ENCODE measurements at regions not wholly inside any gene's neighbourhood (a gene's known extent, or its start where the extent isn't known, plus 50 kb on each side); places are given as distances from the start of the nearest gene placed in this dataset.
A peak's percentile ranks its signal among the peaks of the same experiment; 100 is the strongest.

DNA sequence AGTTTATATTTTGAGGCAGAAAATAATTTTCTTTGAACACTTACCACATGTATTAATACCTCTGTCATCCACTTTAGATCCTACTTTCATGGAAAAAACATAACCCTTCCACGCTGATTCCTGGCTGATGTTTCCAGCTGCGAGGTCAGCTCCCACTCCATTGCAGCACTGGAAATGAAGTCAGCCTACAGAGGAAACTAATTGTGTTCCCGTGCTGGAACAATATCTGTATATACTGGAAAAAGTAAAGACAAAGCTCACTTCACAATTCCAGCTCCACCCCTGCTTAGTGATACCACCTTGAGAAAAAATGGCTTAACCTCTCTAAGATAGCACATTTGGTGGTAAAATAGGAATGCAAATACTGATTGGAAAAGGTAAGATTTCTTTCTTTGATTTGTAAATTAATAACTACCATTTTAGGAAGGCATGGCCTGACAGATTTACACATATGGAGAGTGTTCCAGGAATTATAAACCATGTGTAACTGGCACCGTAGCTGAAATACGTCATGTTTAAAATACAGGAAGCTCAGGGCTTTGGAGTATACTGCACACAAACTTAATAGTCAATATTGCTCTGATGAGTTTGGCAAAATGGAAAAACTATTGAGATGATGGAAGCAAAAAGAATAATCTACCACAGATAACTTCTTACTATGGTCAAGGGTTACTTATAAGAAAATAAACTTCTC, 90.0 kb downstream of the TRIB2 start:
- Histone ChIP-seq H3K27me3 (ENCODE audit: control insufficient read depth in 2 of 2, insufficient read depth in 2 of 2, low read length in 2 of 2) (no peaks in the 10 kb centered on the region), H3K4me1 (ENCODE audit: control insufficient read depth, extremely low read depth, insufficient read depth, low read length) (peaks cover 14% of the 10 kb centered on the region), H4K20me1 (replicated peaks; ENCODE audit: control insufficient read depth, extremely low read depth, insufficient read depth, low read length) (no peaks in the 10 kb centered on the region), H3K27ac (ENCODE audit: insufficient read depth, low read depth, low read length) (no peak overlapping the region), H3K9me1 (replicated peaks; ENCODE audit: control insufficient read depth, extremely low read depth, insufficient read depth, low read length) (no peaks in the 10 kb centered on the region), H3K36me3 (ENCODE audit: control insufficient read depth in 2 of 2, extremely low read depth in 1 of 2, insufficient read depth in 2 of 2, low read length in 2 of 2) (no peaks in the 10 kb centered on the region), H3K9me3 (replicated peaks; ENCODE audit: control insufficient read depth, insufficient read depth, low read length) (no peaks in the 10 kb centered on the region), H3K4me3 (replicated peaks in 1 of 3; ENCODE audit: insufficient read depth in 1 of 3, low read depth in 1 of 3, low read length in 3 of 3) (no peak overlapping the region), H3K4me2 (ENCODE audit: insufficient read depth, low read length) (no peak overlapping the region), H3K9ac (replicated peaks; ENCODE audit: extremely low read depth, insufficient read depth, low read length) (no peak overlapping the region), H3K79me2 (ENCODE audit: control insufficient read depth, insufficient read depth, low read length) (no peaks in the 10 kb centered on the region), H2AFZ (ENCODE audit: low read depth, low read length) (peak overlapping the region; percentile 7)
- TF ChIP-seq JUN (IDR thresholded peaks at IDR 0.05; ENCODE audit: borderline replicate concordance, insufficient read depth, insufficient read length, low read depth) (no peak), POLR2A (IDR thresholded peaks at IDR 0.05; ENCODE audit: low read depth, low read length) (no peak), GATA2 (IDR thresholded peaks at IDR 0.05; ENCODE audit: insufficient read depth, insufficient read length, low read depth, low read length) (no peak), FOS (IDR thresholded peaks at IDR 0.05; ENCODE audit: borderline replicate concordance, insufficient read depth, low read length) (no peak), EZH2 (IDR thresholded peaks at IDR 0.05; ENCODE audit: borderline replicate concordance, low read depth, low read length, severe bottlenecking) (no peak), POLR2AphosphoS5 (IDR thresholded peaks at IDR 0.05; ENCODE audit: insufficient read depth, low read depth, low read length) (no peak), MYC (IDR thresholded peaks at IDR 0.05; ENCODE audit: low read depth, low read length) (no peak)
- TF ChIP-seq, protein P1, sequence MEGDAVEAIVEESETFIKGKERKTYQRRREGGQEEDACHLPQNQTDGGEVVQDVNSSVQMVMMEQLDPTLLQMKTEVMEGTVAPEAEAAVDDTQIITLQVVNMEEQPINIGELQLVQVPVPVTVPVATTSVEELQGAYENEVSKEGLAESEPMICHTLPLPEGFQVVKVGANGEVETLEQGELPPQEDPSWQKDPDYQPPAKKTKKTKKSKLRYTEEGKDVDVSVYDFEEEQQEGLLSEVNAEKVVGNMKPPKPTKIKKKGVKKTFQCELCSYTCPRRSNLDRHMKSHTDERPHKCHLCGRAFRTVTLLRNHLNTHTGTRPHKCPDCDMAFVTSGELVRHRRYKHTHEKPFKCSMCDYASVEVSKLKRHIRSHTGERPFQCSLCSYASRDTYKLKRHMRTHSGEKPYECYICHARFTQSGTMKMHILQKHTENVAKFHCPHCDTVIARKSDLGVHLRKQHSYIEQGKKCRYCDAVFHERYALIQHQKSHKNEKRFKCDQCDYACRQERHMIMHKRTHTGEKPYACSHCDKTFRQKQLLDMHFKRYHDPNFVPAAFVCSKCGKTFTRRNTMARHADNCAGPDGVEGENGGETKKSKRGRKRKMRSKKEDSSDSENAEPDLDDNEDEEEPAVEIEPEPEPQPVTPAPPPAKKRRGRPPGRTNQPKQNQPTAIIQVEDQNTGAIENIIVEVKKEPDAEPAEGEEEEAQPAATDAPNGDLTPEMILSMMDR (IDR thresholded peaks at IDR 0.05; ENCODE audit: extremely low read depth in 1 of 2, insufficient read depth in 1 of 2, low read depth in 1 of 2, low read length in 2 of 2): no peak
- TF ChIP-seq, protein P2, sequence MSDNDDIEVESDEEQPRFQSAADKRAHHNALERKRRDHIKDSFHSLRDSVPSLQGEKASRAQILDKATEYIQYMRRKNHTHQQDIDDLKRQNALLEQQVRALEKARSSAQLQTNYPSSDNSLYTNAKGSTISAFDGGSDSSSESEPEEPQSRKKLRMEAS (IDR thresholded peaks at IDR 0.05; ENCODE audit: insufficient read depth, insufficient read length): no peak
- DNase-seq (ENCODE audit: low read depth, low spot score) (peak; percentile 75), FAIRE-seq (peak; percentile 37)
- dilution Hi-C loops (cut with MboI; ENCODE audit: extremely low pct_ligation_motif_present, low sequenced_read_pairs): no loop called here
- intact Hi-C loops (cut with micrococcal nuclease): no loop called here
- ChIA-PET CTCF (interaction anchor here (0.7 to 2.1 kb wide), 6 partner anchors 9 to 126 kb away, joined by 3 to 11 read pairs (median 4); no protein-coding TSS in a partner anchor), POLR2A (no interaction called here)
- BruUV-seq (replicated peaks): no TSS peak

Measured in endothelial cell of umbilical vein (primary cell).